HFFc6 (cell line): ENCODE measurements at regions not wholly inside any gene's neighbourhood (a gene's known extent, or its start where the extent isn't known, plus 50 kb on each side); places are given as distances from the start of the nearest gene placed in this dataset.

ENCODE experiments used
- DNase-seq: peaks from one replicate; pipeline ENCODE4 v3.0.0-alpha.2; 2018
- H3K27ac Mint-ChIP-seq: 2 replicates; pipeline ENCODE4 v1.8.0; 2020; ENCODE audit warnings: mild to moderate bottlenecking, mixed read lengths
- H3K27me3 Mint-ChIP-seq: 2 replicates; pipeline ENCODE4 v1.8.0; 2021; ENCODE audit warnings: mild to moderate bottlenecking, moderate library complexity, mixed read lengths; ENCODE audit not compliant: insufficient read depth
- H3K36me3 Mint-ChIP-seq: 2 replicates; pipeline ENCODE4 v1.8.0; 2021; ENCODE audit warnings: low read depth, mixed read lengths
- H3K4me1 Mint-ChIP-seq: 2 replicates; pipeline ENCODE4 v1.8.0; 2020; ENCODE audit warnings: low read depth, mixed read lengths
- H3K4me3 Mint-ChIP-seq: 2 replicates; pipeline ENCODE4 v1.8.0; 2020; ENCODE audit warnings: mild to moderate bottlenecking, moderate library complexity, mixed read lengths
- H3K9me3 Mint-ChIP-seq: 2 replicates; pipeline ENCODE4 v1.8.0; 2020; ENCODE audit warnings: mild to moderate bottlenecking, mixed read lengths
- TF ChIP-seq, protein P1 (sequence below): fragments of 200-600 bp; sonication (generic); IDR thresholded peaks from 2 replicates; pipeline ENCODE4 v1.5.0; 2021; ENCODE audit warnings: antibody characterized with exemption, mild to moderate bottlenecking

DNA sequence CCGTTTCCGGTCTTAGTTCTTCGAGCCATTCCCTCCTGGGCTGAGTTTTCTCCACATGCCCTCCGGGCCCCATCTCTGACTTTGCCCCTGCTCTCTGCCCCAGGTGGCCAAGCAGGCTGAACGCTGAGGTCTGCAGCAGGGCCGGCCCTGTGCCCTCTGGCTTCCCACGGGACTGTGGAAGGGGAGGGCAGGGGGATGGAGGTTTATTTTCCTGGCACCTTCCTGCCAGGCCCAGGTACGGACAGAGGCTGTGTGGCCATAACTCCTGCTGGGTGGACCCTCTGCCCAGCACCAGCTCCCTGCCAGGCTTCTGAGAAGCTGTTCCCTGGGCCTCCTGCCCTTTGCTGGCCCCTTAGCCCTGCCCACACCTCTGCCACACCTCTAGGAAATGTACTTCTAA is 164.0 kb downstream of the TFCP2L1 start:
- peaks cover 66% of the 10 kb centered on the region for H3K27me3 Mint-ChIP-seq
- H3K4me3 Mint-ChIP-seq = no peak overlapping the region
- H3K4me1 Mint-ChIP-seq = no peaks in the 10 kb centered on the region
- DNase-seq = no peak
- H3K36me3 Mint-ChIP-seq = no peaks in the 10 kb centered on the region
- TF ChIP-seq, protein P1, sequence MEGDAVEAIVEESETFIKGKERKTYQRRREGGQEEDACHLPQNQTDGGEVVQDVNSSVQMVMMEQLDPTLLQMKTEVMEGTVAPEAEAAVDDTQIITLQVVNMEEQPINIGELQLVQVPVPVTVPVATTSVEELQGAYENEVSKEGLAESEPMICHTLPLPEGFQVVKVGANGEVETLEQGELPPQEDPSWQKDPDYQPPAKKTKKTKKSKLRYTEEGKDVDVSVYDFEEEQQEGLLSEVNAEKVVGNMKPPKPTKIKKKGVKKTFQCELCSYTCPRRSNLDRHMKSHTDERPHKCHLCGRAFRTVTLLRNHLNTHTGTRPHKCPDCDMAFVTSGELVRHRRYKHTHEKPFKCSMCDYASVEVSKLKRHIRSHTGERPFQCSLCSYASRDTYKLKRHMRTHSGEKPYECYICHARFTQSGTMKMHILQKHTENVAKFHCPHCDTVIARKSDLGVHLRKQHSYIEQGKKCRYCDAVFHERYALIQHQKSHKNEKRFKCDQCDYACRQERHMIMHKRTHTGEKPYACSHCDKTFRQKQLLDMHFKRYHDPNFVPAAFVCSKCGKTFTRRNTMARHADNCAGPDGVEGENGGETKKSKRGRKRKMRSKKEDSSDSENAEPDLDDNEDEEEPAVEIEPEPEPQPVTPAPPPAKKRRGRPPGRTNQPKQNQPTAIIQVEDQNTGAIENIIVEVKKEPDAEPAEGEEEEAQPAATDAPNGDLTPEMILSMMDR = no peak
- H3K9me3 Mint-ChIP-seq = no peaks in the 10 kb centered on the region
- no peak overlapping the region for H3K27ac Mint-ChIP-seq

GRCh38 chr2:121121661-121122060 is 163.3 kb downstream of the TFCP2L1 start:
- no peaks in the 10 kb centered on the region for H3K9me3 Mint-ChIP-seq
- H3K27ac Mint-ChIP-seq = no peak overlapping the region
- no peaks in the 10 kb centered on the region for H3K4me1 Mint-ChIP-seq
- DNase-seq = no peak
- TF ChIP-seq, protein P1 = no peak
- no peak overlapping the region for H3K4me3 Mint-ChIP-seq
- peaks cover 61% of the 10 kb centered on the region for H3K27me3 Mint-ChIP-seq
- H3K36me3 Mint-ChIP-seq = no peaks in the 10 kb centered on the region

GRCh38 chr2:121123268-121123667 is 161.7 kb downstream of the TFCP2L1 start:
- Mint-ChIP-seq H3K27ac (no peak overlapping the region), H3K4me3 (no peak overlapping the region), H3K36me3 (no peaks in the 10 kb centered on the region), H3K9me3 (no peaks in the 10 kb centered on the region), H3K4me1 (no peaks in the 10 kb centered on the region), H3K27me3 (peaks cover 64% of the 10 kb centered on the region)
- TF ChIP-seq, protein P1 = no peak
- no peak for DNase-seq

DNA sequence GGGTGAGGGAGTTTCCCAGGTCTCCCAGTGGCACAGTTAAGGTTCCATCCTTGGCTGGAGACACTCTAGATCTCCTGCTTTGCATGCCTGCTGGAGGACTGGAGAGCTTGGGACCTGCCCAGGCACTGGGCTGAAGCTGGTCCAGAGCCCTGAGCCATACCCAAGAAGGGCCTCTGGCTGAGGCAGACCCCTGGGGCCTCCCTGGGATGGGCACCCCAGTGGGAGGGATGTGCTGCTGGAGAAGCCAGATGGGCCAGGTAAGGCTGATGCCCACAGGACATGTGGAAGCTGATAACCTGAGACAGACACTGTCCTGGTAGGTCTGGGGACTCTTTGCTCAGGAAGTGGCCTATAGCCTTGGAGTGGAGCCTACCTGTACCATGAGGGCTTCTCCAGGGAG is 160.7 kb downstream of the TFCP2L1 start:
- no peak overlapping the region for H3K4me3 Mint-ChIP-seq
- H3K27me3 Mint-ChIP-seq = peaks cover 63% of the 10 kb centered on the region

GRCh38 chr2:121125350-121125749 is 159.7 kb downstream of the TFCP2L1 start:
- no peaks in the 10 kb centered on the region for H3K9me3 Mint-ChIP-seq
- no peak overlapping the region for H3K4me3 Mint-ChIP-seq
- H3K4me1 Mint-ChIP-seq = no peaks in the 10 kb centered on the region
- no peak overlapping the region for H3K27ac Mint-ChIP-seq
- H3K27me3 Mint-ChIP-seq = peaks cover 55% of the 10 kb centered on the region
- no peaks in the 10 kb centered on the region for H3K36me3 Mint-ChIP-seq
- DNase-seq = no peak
- TF ChIP-seq, protein P1 = no peak

More for the DNA sequence above, 160.7 kb downstream of the TFCP2L1 start:
- Mint-ChIP-seq H3K4me1 (no peaks in the 10 kb centered on the region), H3K27ac (no peak overlapping the region), H3K36me3 (no peaks in the 10 kb centered on the region), H3K9me3 (no peaks in the 10 kb centered on the region)
- DNase-seq = no peak
- TF ChIP-seq, protein P1 = no peak
